B cell (primary cell): ENCODE measurements at regions not wholly inside any gene's neighbourhood (a gene's known extent, or its start where the extent isn't known, plus 50 kb on each side); places are given as distances from the start of the nearest gene placed in this dataset.

Experiments
- CTCF ChIP-seq: fragments of 200-600 bp; IDR thresholded peaks from one replicate; pipeline ENCODE4 v1.8.0; 2022; ENCODE audit warnings: antibody characterized with exemption, mild to moderate bottlenecking
- EZH2 ChIP-seq: IDR thresholded peaks from 2 replicates; pipeline ENCODE4 v1.6.1; 2012; ENCODE audit warnings: borderline replicate concordance, low read depth, mild to moderate bottlenecking, moderate library complexity, low read length; ENCODE audit not compliant: insufficient read depth, poor library complexity, severe bottlenecking

DNA sequence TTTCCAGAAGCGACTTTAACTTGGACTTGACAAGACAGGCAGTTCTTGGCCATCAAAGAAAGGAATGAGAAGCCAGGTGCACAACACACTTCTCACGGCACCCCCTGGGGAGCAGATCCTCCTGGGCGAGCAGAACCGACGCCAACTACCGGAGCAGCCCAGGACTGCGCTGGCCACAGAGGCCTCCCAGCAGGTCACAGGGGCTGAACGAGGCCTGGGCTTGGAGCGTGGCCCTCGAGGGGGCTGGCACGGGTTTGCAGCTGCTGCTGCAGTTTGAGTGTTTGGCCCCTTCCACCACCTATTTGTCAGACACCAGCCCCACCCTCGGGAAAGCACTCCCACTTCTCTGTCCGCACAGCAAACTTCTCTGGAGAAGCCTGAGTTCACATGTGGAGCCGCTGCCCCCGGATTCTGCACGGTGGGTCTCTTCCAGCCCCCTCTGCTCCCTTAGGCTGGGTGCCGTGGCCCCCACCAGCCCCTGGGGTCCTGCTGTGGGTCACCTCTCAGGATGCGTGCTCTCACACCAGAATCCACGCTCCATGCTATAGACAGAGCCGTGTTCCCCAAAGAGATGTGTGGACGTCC lies 306.7 kb upstream of the SALL3 start:
- TF ChIP-seq CTCF (no peak), EZH2 (no peak)
